ENCODE measurements at regions not wholly inside any gene's neighbourhood (a gene's known extent, or its start where the extent isn't known, plus 50 kb on each side); places are given as distances from the start of the nearest gene placed in this dataset.

DNA sequence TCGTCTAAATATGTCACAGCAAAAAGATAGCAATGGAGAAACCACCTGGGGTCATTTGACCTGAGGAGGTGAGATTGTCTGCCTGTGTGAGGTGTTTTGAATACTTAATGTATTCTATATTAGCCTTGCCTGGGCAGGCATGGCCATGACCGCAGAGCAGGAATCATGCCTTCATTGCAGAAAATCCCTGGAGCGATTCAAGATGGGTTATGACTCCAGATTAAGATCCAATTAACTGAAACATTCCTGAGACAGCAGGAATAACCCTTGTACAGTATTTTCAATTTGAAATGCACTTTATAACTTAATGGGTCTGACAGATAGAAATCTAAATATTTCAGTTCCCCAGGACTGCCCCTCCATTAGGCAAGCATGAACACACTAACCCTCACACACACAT is 227.3 kb upstream of the RAB6C start:
- Histone ChIP-seq H3K36me3 (ENCODE audit: control insufficient read depth in 2 of 2, extremely low read depth in 1 of 2, insufficient read depth in 2 of 2, low read length in 2 of 2) (no peaks in the 10 kb centered on the region), H4K20me1 (ENCODE audit: control insufficient read depth, extremely low read depth, insufficient read depth, low read length) (no peaks in the 10 kb centered on the region), H3K9me1 (ENCODE audit: control insufficient read depth, extremely low read depth, insufficient read depth, low read length) (no peaks in the 10 kb centered on the region), H3K4me1 (ENCODE audit: control insufficient read depth, extremely low read depth, insufficient read depth, low read length) (no peaks in the 10 kb centered on the region), H3K9me3 (ENCODE audit: control insufficient read depth, low read depth, low read length) (no peaks in the 10 kb centered on the region), H3K4me2 (ENCODE audit: control insufficient read depth, extremely low read depth, insufficient read depth, low read depth, low read length) (no peak overlapping the region), H3K27me3 (ENCODE audit: control insufficient read depth, extremely low read depth, insufficient read depth, low read length) (no peaks in the 10 kb centered on the region), H3K4me3 (ENCODE audit: control insufficient read depth in 2 of 3, extremely low read depth in 1 of 3, insufficient read depth in 2 of 3, low read depth in 1 of 3, low read length in 3 of 3) (no peak overlapping the region), H3K27ac (ENCODE audit: control insufficient read depth, insufficient read depth, low read length) (no peak overlapping the region), H3K9ac (ENCODE audit: control insufficient read depth, extremely low read depth, insufficient read depth, low read length) (no peak overlapping the region), H3K79me2 (ENCODE audit: control insufficient read depth, insufficient read depth, low read length) (no peaks in the 10 kb centered on the region), H2AFZ (ENCODE audit: control insufficient read depth, low read length) (no peak overlapping the region)
- TF ChIP-seq EZH2 (IDR thresholded peaks at IDR 0.05; ENCODE audit: low read length): no peak
- no peak for TF ChIP-seq CTCF (optimal IDR thresholded peaks at IDR 0.05 in 1 of 3, IDR thresholded peaks at IDR 0.05 in 1 of 3, conservative IDR thresholded peaks at IDR 0.05 in 1 of 3; ENCODE audit: extremely low read depth in 1 of 3, insufficient read depth in 2 of 3, low read length in 3 of 3)
- FAIRE-seq: no peak
- dilution Hi-C loops (cut with MboI; ENCODE audit: extremely low pct_ligation_motif_present, low sequenced_read_pairs): no loop called here
- DNase-seq (ENCODE audit: low read depth, low spot score): no peak

GRCh38 chr2:129752686-129753085 is 226.8 kb upstream of the RAB6C start:
- H3K9me3 ChIP-seq (ENCODE audit: control insufficient read depth, low read depth, low read length): no peaks in the 10 kb centered on the region

More at GRCh38 chr2:129752686-129753085, 226.8 kb upstream of the RAB6C start:
- FAIRE-seq (no peak), DNase-seq (ENCODE audit: low read depth, low spot score) (no peak)
- no peak overlapping the region for H3K4me2 ChIP-seq (ENCODE audit: control insufficient read depth, extremely low read depth, insufficient read depth, low read depth, low read length)
- dilution Hi-C loops (cut with MboI; ENCODE audit: extremely low pct_ligation_motif_present, low sequenced_read_pairs): no loop called here
- H3K9ac ChIP-seq (ENCODE audit: control insufficient read depth, extremely low read depth, insufficient read depth, low read length): no peak overlapping the region
- H3K27ac ChIP-seq (ENCODE audit: control insufficient read depth, insufficient read depth, low read length): no peak overlapping the region
- no peaks in the 10 kb centered on the region for H3K9me1 ChIP-seq (ENCODE audit: control insufficient read depth, extremely low read depth, insufficient read depth, low read length)
- no peaks in the 10 kb centered on the region for H3K27me3 ChIP-seq (ENCODE audit: control insufficient read depth, extremely low read depth, insufficient read depth, low read length)
- no peaks in the 10 kb centered on the region for H4K20me1 ChIP-seq (ENCODE audit: control insufficient read depth, extremely low read depth, insufficient read depth, low read length)
- no peak overlapping the region for H3K4me3 ChIP-seq (ENCODE audit: control insufficient read depth in 2 of 3, extremely low read depth in 1 of 3, insufficient read depth in 2 of 3, low read depth in 1 of 3, low read length in 3 of 3)
- H3K79me2 ChIP-seq (ENCODE audit: control insufficient read depth, insufficient read depth, low read length): no peaks in the 10 kb centered on the region
- H3K36me3 ChIP-seq (ENCODE audit: control insufficient read depth in 2 of 2, extremely low read depth in 1 of 2, insufficient read depth in 2 of 2, low read length in 2 of 2): no peaks in the 10 kb centered on the region
- H2AFZ ChIP-seq (ENCODE audit: control insufficient read depth, low read length): no peak overlapping the region
- no peaks in the 10 kb centered on the region for H3K4me1 ChIP-seq (ENCODE audit: control insufficient read depth, extremely low read depth, insufficient read depth, low read length)
- TF ChIP-seq EZH2 (IDR thresholded peaks at IDR 0.05; ENCODE audit: low read length): no peak
- TF ChIP-seq CTCF (optimal IDR thresholded peaks at IDR 0.05 in 1 of 3, IDR thresholded peaks at IDR 0.05 in 1 of 3, conservative IDR thresholded peaks at IDR 0.05 in 1 of 3; ENCODE audit: extremely low read depth in 1 of 3, insufficient read depth in 2 of 3, low read length in 3 of 3): no peak
